ENCODE measurements at regions not wholly inside any gene's neighbourhood (a gene's known extent, or its start where the extent isn't known, plus 50 kb on each side); places are given as distances from the start of the nearest gene placed in this dataset.

- ATAC-seq, result no peak
- H3K4me3 Mint-ChIP-seq, result no peak overlapping the region
- no peak overlapping the region for H3K27ac Mint-ChIP-seq
- no peaks in the 10 kb centered on the region for H3K4me1 Mint-ChIP-seq (ENCODE audit: low read depth in 2 of 2)
- no peaks in the 10 kb centered on the region for H3K27me3 Mint-ChIP-seq
- H3K9me3 Mint-ChIP-seq, result peaks cover 4% of the 10 kb centered on the region
- H3K36me3 Mint-ChIP-seq, result no peaks in the 10 kb centered on the region
- DNase-seq (ENCODE audit: low spot score), result no peak
Measured at GRCh38 chr11:96643173-96643572, 253.4 kb downstream of the JRKL start.

- Mint-ChIP-seq H3K27me3 (no peaks in the 10 kb centered on the region), H3K9me3 (peaks cover 2% of the 10 kb centered on the region), H3K4me3 (no peak overlapping the region), H3K27ac (no peak overlapping the region), H3K4me1 (ENCODE audit: low read depth in 2 of 2) (no peaks in the 10 kb centered on the region), H3K36me3 (no peaks in the 10 kb centered on the region)
- no peak for DNase-seq (ENCODE audit: low spot score)
- ATAC-seq, result no peak
Measured at GRCh38 chr11:96647621-96648020, 257.8 kb downstream of the JRKL start.

GRCh38 chr11:96648991-96649390, 259.2 kb downstream of the JRKL start:
- no peaks in the 10 kb centered on the region for H3K27me3 Mint-ChIP-seq
- no peak for ATAC-seq
- peaks cover 6% of the 10 kb centered on the region for H3K9me3 Mint-ChIP-seq
- DNase-seq (ENCODE audit: low spot score), result no peak
- no peak overlapping the region for H3K27ac Mint-ChIP-seq
- no peaks in the 10 kb centered on the region for H3K36me3 Mint-ChIP-seq
- H3K4me1 Mint-ChIP-seq (ENCODE audit: low read depth in 2 of 2), result no peaks in the 10 kb centered on the region
- no peak overlapping the region for H3K4me3 Mint-ChIP-seq

- H3K9me3 Mint-ChIP-seq, result peaks cover 8% of the 10 kb centered on the region
- no peak overlapping the region for H3K27ac Mint-ChIP-seq
- H3K27me3 Mint-ChIP-seq, result no peaks in the 10 kb centered on the region
- ATAC-seq (no peak), DNase-seq (ENCODE audit: low spot score) (no peak)
- H3K36me3 Mint-ChIP-seq, result no peaks in the 10 kb centered on the region
- H3K4me1 Mint-ChIP-seq (ENCODE audit: low read depth in 2 of 2), result no peaks in the 10 kb centered on the region
- no peak overlapping the region for H3K4me3 Mint-ChIP-seq
Measured at GRCh38 chr11:96652516-96652915, 262.7 kb downstream of the JRKL start.

- H3K9me3 Mint-ChIP-seq, result peaks cover 9% of the 10 kb centered on the region
- ATAC-seq (no peak), DNase-seq (ENCODE audit: low spot score) (no peak)
- H3K27ac Mint-ChIP-seq, result no peak overlapping the region
- no peaks in the 10 kb centered on the region for H3K36me3 Mint-ChIP-seq
- no peaks in the 10 kb centered on the region for H3K27me3 Mint-ChIP-seq
- H3K4me1 Mint-ChIP-seq (ENCODE audit: low read depth in 2 of 2), result no peaks in the 10 kb centered on the region
- H3K4me3 Mint-ChIP-seq, result no peak overlapping the region
Measured at GRCh38 chr11:96655474-96655873, 265.7 kb downstream of the JRKL start.

GRCh38 chr11:96658436-96658835, 268.6 kb downstream of the JRKL start:
- no peak for ATAC-seq
- H3K36me3 Mint-ChIP-seq, result no peaks in the 10 kb centered on the region
- no peaks in the 10 kb centered on the region for H3K27me3 Mint-ChIP-seq
- H3K4me1 Mint-ChIP-seq (ENCODE audit: low read depth in 2 of 2), result no peaks in the 10 kb centered on the region
- H3K9me3 Mint-ChIP-seq, result peaks cover 16% of the 10 kb centered on the region
- H3K4me3 Mint-ChIP-seq, result no peak overlapping the region
- H3K27ac Mint-ChIP-seq, result no peak overlapping the region
- DNase-seq (ENCODE audit: low spot score), result no peak

- no peak for DNase-seq (ENCODE audit: low spot score)
- H3K27ac Mint-ChIP-seq, result no peak overlapping the region
- ATAC-seq, result no peak
- no peaks in the 10 kb centered on the region for H3K27me3 Mint-ChIP-seq
- H3K9me3 Mint-ChIP-seq, result peaks cover 7% of the 10 kb centered on the region
- H3K36me3 Mint-ChIP-seq, result no peaks in the 10 kb centered on the region
- no peaks in the 10 kb centered on the region for H3K4me1 Mint-ChIP-seq (ENCODE audit: low read depth in 2 of 2)
- no peak overlapping the region for H3K4me3 Mint-ChIP-seq
Measured at GRCh38 chr11:96664110-96664509, 274.3 kb downstream of the JRKL start.

GRCh38 chr11:96680211-96681018, 290.6 kb downstream of the JRKL start:
- Mint-ChIP-seq H3K9me3 (peaks cover 15% of the 10 kb centered on the region), H3K36me3 (peaks cover 5% of the 10 kb centered on the region), H3K27ac (no peak overlapping the region), H3K27me3 (no peaks in the 10 kb centered on the region), H3K4me3 (no peak overlapping the region), H3K4me1 (ENCODE audit: low read depth in 2 of 2) (no peaks in the 10 kb centered on the region)
- ATAC-seq (no peak), DNase-seq (ENCODE audit: low spot score) (no peak)

GRCh38 chr11:96681019-96681716, 291.4 kb downstream of the JRKL start:
- Mint-ChIP-seq H3K4me3 (no peak overlapping the region), H3K36me3 (peaks cover 5% of the 10 kb centered on the region), H3K4me1 (ENCODE audit: low read depth in 2 of 2) (no peaks in the 10 kb centered on the region), H3K9me3 (peaks cover 11% of the 10 kb centered on the region), H3K27ac (no peak overlapping the region), H3K27me3 (no peaks in the 10 kb centered on the region)
- DNase-seq (ENCODE audit: low spot score) (no peak), ATAC-seq (no peak)

- Mint-ChIP-seq H3K27me3 (no peaks in the 10 kb centered on the region), H3K4me3 (no peak overlapping the region), H3K4me1 (ENCODE audit: low read depth in 2 of 2) (no peaks in the 10 kb centered on the region), H3K36me3 (no peaks in the 10 kb centered on the region), H3K27ac (no peak overlapping the region), H3K9me3 (peaks cover 13% of the 10 kb centered on the region)
- DNase-seq (ENCODE audit: low spot score), result no peak
- no peak for ATAC-seq
Measured at GRCh38 chr11:96694338-96694737, 304.5 kb downstream of the JRKL start.

GRCh38 chr11:96696731-96697130, 306.9 kb downstream of the JRKL start:
- DNase-seq (ENCODE audit: low spot score), result no peak
- no peak overlapping the region for H3K27ac Mint-ChIP-seq
- no peaks in the 10 kb centered on the region for H3K36me3 Mint-ChIP-seq
- no peaks in the 10 kb centered on the region for H3K4me1 Mint-ChIP-seq (ENCODE audit: low read depth in 2 of 2)
- H3K4me3 Mint-ChIP-seq, result no peak overlapping the region
- no peaks in the 10 kb centered on the region for H3K27me3 Mint-ChIP-seq
- peaks cover 20% of the 10 kb centered on the region for H3K9me3 Mint-ChIP-seq
- ATAC-seq, result no peak

- Mint-ChIP-seq H3K4me3 (no peak overlapping the region), H3K9me3 (peaks cover 21% of the 10 kb centered on the region)
- no peak for DNase-seq (ENCODE audit: low spot score)
Measured at GRCh38 chr11:96697466-96697865, 307.7 kb downstream of the JRKL start.

GRCh38 chr11:96704847-96705246, 315.0 kb downstream of the JRKL start:
- Mint-ChIP-seq H3K36me3 (no peaks in the 10 kb centered on the region), H3K4me1 (ENCODE audit: low read depth in 2 of 2) (no peaks in the 10 kb centered on the region), H3K4me3 (no peak overlapping the region), H3K9me3 (peaks cover 6% of the 10 kb centered on the region), H3K27me3 (no peaks in the 10 kb centered on the region), H3K27ac (no peak overlapping the region)
- ATAC-seq (no peak), DNase-seq (ENCODE audit: low spot score) (no peak)

More at GRCh38 chr11:96697466-96697865, 307.7 kb downstream of the JRKL start:
- H3K36me3 Mint-ChIP-seq, result no peaks in the 10 kb centered on the region
- H3K27ac Mint-ChIP-seq, result no peak overlapping the region
- no peaks in the 10 kb centered on the region for H3K27me3 Mint-ChIP-seq
- no peak for ATAC-seq
- no peaks in the 10 kb centered on the region for H3K4me1 Mint-ChIP-seq (ENCODE audit: low read depth in 2 of 2)

GRCh38 chr11:96706761-96707160, 316.9 kb downstream of the JRKL start:
- DNase-seq (ENCODE audit: low spot score), result no peak
- Mint-ChIP-seq H3K9me3 (peaks cover 13% of the 10 kb centered on the region), H3K27ac (no peak overlapping the region), H3K4me3 (no peak overlapping the region), H3K27me3 (no peaks in the 10 kb centered on the region), H3K36me3 (no peaks in the 10 kb centered on the region), H3K4me1 (ENCODE audit: low read depth in 2 of 2) (no peaks in the 10 kb centered on the region)
- ATAC-seq, result no peak
